Rectal smooth muscle tissue (tissue), 1 donor: ENCODE measurements at regions not wholly inside any gene's neighbourhood (a gene's known extent, or its start where the extent isn't known, plus 50 kb on each side); places are given as distances from the start of the nearest gene placed in this dataset.
"Not testable (repeated sequence)": the region's sequence is repeated elsewhere in the genome, so short reads cannot be mapped to it uniquely, and the experiment has no call there.

Experiments
- H3K27ac ChIP-seq: one replicate; pipeline ENCODE4 v1.7.0; 2013; ENCODE audit warnings: low read depth, low read length, inconsistent platforms
- H3K27me3 ChIP-seq: one replicate; pipeline ENCODE4 v1.7.0; 2013; ENCODE audit warnings: low read length; ENCODE audit not compliant: control insufficient read depth, insufficient read depth
- H3K36me3 ChIP-seq: one replicate; pipeline ENCODE4 v1.7.0; 2013; ENCODE audit warnings: low read length; ENCODE audit not compliant: control insufficient read depth, insufficient read depth
- H3K4me1 ChIP-seq: one replicate; pipeline ENCODE4 v1.7.0; 2013; ENCODE audit warnings: low read length; ENCODE audit not compliant: control insufficient read depth, insufficient read depth
- H3K4me3 ChIP-seq: one replicate; pipeline ENCODE4 v1.7.0; 2013; ENCODE audit warnings: low read length
- H3K9ac ChIP-seq: one replicate; pipeline ENCODE4 v1.7.0; 2013; ENCODE audit warnings: low read length

GRCh38 chr3:150131663-150132062, 161.0 kb upstream of the PFN2 start:
- H3K9ac ChIP-seq = no peak overlapping the region
- no peaks in the 10 kb centered on the region for H3K27me3 ChIP-seq
- no peak overlapping the region for H3K27ac ChIP-seq
- no peaks in the 10 kb centered on the region for H3K4me1 ChIP-seq
- H3K4me3 ChIP-seq = no peak overlapping the region
- H3K36me3 ChIP-seq = no peaks in the 10 kb centered on the region

GRCh38 chr3:150130404-150131100, 159.9 kb upstream of the PFN2 start:
- H3K4me1 ChIP-seq = no peaks in the 10 kb centered on the region
- H3K27me3 ChIP-seq = no peaks in the 10 kb centered on the region
- no peak overlapping the region for H3K9ac ChIP-seq
- no peak overlapping the region for H3K27ac ChIP-seq
- no peak overlapping the region for H3K4me3 ChIP-seq
- no peaks in the 10 kb centered on the region for H3K36me3 ChIP-seq

GRCh38 chr3:150129166-150129565, 158.5 kb upstream of the PFN2 start:
- Histone ChIP-seq H3K4me1 (no peaks in the 10 kb centered on the region), H3K27ac (no peak overlapping the region), H3K9ac (no peak overlapping the region), H3K36me3 (no peaks in the 10 kb centered on the region), H3K4me3 (no peak overlapping the region), H3K27me3 (no peaks in the 10 kb centered on the region)

- H3K9ac ChIP-seq = no peak overlapping the region
- no peak overlapping the region for H3K4me3 ChIP-seq
Measured at GRCh38 chr3:150128126-150128525, 157.4 kb upstream of the PFN2 start.

GRCh38 chr3:150127011-150127490, 156.4 kb upstream of the PFN2 start:
- Histone ChIP-seq H3K27ac (no peak overlapping the region), H3K36me3 (no peaks in the 10 kb centered on the region), H3K9ac (no peak overlapping the region), H3K27me3 (no peaks in the 10 kb centered on the region), H3K4me1 (no peaks in the 10 kb centered on the region), H3K4me3 (no peak overlapping the region)

More at GRCh38 chr3:150128126-150128525, 157.4 kb upstream of the PFN2 start:
- Histone ChIP-seq H3K36me3 (no peaks in the 10 kb centered on the region), H3K27me3 (no peaks in the 10 kb centered on the region), H3K27ac (no peak overlapping the region), H3K4me1 (no peaks in the 10 kb centered on the region)

GRCh38 chr3:150124142-150124541, 153.4 kb upstream of the PFN2 start:
- no peak overlapping the region for H3K27ac ChIP-seq
- H3K4me1 ChIP-seq = no peaks in the 10 kb centered on the region
- no peak overlapping the region for H3K9ac ChIP-seq
- no peaks in the 10 kb centered on the region for H3K36me3 ChIP-seq
- no peaks in the 10 kb centered on the region for H3K27me3 ChIP-seq
- no peak overlapping the region for H3K4me3 ChIP-seq

GRCh38 chr3:150123249-150123648, 152.6 kb upstream of the PFN2 start:
- H3K4me3 ChIP-seq, H3K36me3 ChIP-seq, H3K27ac ChIP-seq, H3K4me1 ChIP-seq, H3K9ac ChIP-seq, H3K27me3 ChIP-seq: not testable (repeated sequence)

GRCh38 chr3:150118219-150118618, 147.5 kb upstream of the PFN2 start:
- no peaks in the 10 kb centered on the region for H3K4me1 ChIP-seq
- H3K4me3 ChIP-seq = no peak overlapping the region
- no peak overlapping the region for H3K9ac ChIP-seq
- H3K27ac ChIP-seq = no peak overlapping the region
- no peaks in the 10 kb centered on the region for H3K27me3 ChIP-seq
- no peaks in the 10 kb centered on the region for H3K36me3 ChIP-seq

GRCh38 chr3:150117076-150117475, 146.4 kb upstream of the PFN2 start:
- Histone ChIP-seq H3K27me3 (no peaks in the 10 kb centered on the region), H3K4me1 (no peaks in the 10 kb centered on the region), H3K9ac (no peak overlapping the region), H3K27ac (no peak overlapping the region), H3K36me3 (no peaks in the 10 kb centered on the region), H3K4me3 (no peak overlapping the region)

- Histone ChIP-seq H3K36me3 (no peaks in the 10 kb centered on the region), H3K4me3 (no peak overlapping the region), H3K27ac (no peak overlapping the region), H3K27me3 (no peaks in the 10 kb centered on the region), H3K9ac (no peak overlapping the region), H3K4me1 (no peaks in the 10 kb centered on the region)
Measured at GRCh38 chr3:150116196-150116595, 145.5 kb upstream of the PFN2 start.

- no peak overlapping the region for H3K27ac ChIP-seq
Measured at GRCh38 chr3:150114873-150115540, 144.3 kb upstream of the PFN2 start.

GRCh38 chr3:150114273-150114672, 143.6 kb upstream of the PFN2 start:
- Histone ChIP-seq H3K4me1 (no peaks in the 10 kb centered on the region), H3K9ac (no peak overlapping the region), H3K27ac (no peak overlapping the region), H3K4me3 (no peak overlapping the region), H3K36me3 (no peaks in the 10 kb centered on the region), H3K27me3 (no peaks in the 10 kb centered on the region)

More at GRCh38 chr3:150114873-150115540, 144.3 kb upstream of the PFN2 start:
- Histone ChIP-seq H3K27me3 (no peaks in the 10 kb centered on the region), H3K4me3 (no peak overlapping the region), H3K4me1 (no peaks in the 10 kb centered on the region), H3K36me3 (no peaks in the 10 kb centered on the region), H3K9ac (no peak overlapping the region)

GRCh38 chr3:150110097-150110496, 139.4 kb upstream of the PFN2 start:
- H3K4me3 ChIP-seq = no peak overlapping the region
- no peaks in the 10 kb centered on the region for H3K4me1 ChIP-seq
- no peak overlapping the region for H3K9ac ChIP-seq
- H3K36me3 ChIP-seq = no peaks in the 10 kb centered on the region
- H3K27ac ChIP-seq = no peak overlapping the region
- H3K27me3 ChIP-seq = no peaks in the 10 kb centered on the region
